HG02759 (cell line): ENCODE measurements at regions not wholly inside any gene's neighbourhood (a gene's known extent, or its start where the extent isn't known, plus 50 kb on each side); places are given as distances from the start of the nearest gene placed in this dataset.
"Not testable (repeated sequence)": the region's sequence is repeated elsewhere in the genome, so short reads cannot be mapped to it uniquely, and the experiment has no call there.

Experiments
- ATAC-seq: cut with Tn5 transposase; IDR thresholded peaks from one replicate; pipeline ENCODE4 v1.9.1; 2021; ENCODE audit warnings: mild to moderate bottlenecking, moderate library complexity; ENCODE audit not compliant: unreplicated experiment

DNA sequence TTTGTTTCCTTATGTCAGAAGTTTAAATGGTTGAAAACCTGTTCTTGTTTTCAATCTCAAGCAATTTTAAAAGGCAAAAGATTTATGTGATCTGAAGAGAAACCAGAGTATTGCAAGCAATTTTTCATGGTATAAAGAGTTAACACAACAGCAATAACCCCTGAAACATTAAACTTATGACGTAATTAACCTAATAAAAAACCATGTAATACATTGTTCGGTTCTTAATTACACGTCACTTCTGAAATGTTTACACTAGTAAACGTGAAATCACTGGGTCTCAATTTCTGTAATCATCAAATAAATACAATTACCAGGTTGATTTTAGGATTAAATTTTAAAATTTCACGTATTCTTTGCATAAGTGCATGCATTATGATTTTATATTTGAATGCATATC, 914.5 kb downstream of the NLGN4X start:
- ATAC-seq = no peak

DNA sequence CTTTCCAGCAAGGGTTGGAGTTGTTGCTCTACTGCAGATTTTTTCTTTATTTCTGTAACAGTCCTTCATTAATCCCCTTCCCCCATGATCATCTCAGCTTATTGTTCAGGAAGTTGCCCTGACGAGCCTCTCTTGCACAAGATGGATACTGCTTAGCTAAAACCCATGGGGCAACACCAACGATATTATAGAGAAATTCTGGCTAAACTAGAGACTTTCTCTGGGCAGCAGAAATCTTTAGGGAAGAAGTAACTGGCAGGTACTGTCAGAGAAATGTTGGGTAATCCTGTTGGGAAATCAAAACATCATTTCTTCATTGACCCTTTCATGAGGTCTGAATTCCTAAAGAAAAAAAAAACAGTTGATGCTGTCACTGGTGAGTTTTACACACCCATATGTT, 921.3 kb downstream of the NLGN4X start:
- no peak for ATAC-seq

DNA sequence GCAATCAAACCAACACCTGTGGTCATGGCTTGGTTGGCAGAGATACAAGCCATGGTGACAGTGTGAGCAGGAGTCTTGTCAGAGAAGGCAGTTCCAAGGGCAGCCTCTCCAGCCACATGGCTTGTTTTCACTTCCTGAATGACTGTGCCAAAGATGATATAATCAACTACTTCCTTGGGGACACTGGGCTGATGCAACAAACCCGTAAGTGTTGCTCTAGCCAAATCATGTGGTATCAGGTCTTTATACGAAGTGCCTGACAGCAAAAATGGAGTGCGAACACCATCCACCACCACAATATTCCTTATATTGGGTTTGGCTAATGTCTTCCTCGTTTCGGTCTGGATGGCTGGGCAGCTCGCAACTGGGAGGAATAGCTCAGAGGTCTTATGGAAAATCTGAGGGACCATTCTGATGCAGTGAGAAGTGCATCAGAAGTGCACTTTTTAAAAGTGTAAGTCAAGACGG, 922.0 kb downstream of the NLGN4X start:
- ATAC-seq = no peak

DNA sequence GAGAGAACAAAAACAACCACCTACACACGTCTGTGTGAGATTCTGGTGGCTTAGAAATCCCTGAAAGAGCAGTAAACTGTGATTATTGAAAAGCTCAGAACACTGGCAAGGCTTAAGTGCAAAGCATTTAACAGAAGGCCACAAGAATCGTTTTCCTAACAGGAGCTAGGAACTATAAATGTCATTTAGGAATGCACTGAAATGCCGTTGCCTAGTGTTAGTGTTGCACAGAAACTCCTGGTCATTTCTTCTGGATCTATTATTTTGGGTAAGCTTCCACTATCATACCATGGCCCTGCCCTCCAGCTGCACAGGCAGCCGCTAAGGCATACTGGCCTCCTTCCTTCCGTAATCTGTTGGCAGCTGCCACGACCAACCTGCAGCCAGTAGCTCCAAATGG, 923.2 kb downstream of the NLGN4X start:
- ATAC-seq = no peak

DNA sequence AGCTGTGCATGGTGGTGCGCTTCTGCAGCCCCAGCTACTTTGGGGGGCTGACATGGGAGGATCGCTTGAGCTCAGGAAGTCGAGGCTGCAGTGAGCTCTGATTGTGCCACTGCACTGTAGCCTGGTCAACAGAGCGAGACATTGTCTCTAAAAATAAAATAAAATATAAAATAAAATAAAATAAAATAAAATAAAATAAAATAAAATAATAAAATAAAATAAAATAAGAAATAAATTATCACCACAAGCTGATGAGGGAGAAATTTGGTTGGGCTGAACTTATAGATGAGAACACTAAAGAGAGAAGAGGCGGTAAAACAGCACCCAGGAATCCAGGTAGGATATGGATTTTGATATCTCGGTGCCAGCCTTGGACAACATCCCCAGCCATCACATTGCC, 933.7 kb downstream of the NLGN4X start:
- ATAC-seq = no peak

DNA sequence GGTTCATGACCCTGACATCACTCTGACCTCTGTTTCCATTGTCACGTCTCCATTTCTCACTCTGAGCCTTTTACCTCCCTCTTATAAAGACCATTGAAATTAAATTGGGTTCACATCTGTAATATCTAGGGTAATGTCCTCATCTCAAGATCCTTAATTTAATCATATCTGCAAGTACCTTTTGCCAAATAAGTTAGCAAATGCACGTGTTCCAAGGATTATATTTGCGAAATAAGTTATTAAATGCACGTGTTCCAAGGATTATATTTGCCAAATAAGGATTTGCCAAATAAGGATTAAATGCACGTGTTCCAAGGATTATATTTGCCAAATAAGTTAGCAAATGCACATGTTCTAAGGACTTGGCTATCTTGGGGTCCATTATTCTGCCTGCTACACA, 938.0 kb downstream of the NLGN4X start:
- no peak for ATAC-seq

DNA sequence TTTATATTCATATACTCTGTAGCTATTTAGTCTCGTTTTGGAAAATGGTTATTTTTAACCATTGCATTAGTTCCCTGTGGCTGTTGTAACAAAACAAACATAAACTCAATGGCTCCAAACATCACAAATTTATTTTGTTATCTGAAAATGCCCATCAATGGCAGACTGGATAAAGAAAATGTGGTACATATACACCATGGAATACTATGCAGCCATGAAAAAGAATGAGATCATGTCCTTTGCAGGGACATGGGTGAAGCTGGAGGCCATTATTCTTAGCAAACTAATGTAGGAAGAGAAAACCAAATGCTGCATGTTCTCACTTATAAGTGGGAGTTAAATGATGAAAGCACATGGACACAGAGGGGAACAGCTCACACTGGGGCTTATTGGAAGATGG, 938.7 kb downstream of the NLGN4X start:
- not testable (repeated sequence) for ATAC-seq

DNA sequence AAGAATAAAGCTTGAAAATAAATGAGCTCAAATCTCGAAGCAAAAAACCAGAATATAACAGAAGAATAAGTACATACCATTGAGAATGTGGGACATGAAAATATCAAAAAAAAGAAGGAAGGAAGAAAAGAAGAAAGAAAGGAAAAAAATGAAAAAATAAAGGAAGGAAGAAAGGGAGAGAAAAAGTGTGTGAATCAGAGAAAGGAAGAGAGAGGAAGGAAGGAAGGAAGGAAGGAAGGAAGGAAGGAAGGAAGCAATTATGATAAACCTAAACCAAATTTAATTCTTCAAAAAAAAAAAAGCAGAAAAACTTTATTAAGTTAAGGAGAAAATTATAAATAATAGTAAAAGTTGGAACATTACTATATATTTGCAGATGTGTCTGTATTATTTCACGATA, 949.8 kb downstream of the NLGN4X start:
- ATAC-seq = no peak

DNA sequence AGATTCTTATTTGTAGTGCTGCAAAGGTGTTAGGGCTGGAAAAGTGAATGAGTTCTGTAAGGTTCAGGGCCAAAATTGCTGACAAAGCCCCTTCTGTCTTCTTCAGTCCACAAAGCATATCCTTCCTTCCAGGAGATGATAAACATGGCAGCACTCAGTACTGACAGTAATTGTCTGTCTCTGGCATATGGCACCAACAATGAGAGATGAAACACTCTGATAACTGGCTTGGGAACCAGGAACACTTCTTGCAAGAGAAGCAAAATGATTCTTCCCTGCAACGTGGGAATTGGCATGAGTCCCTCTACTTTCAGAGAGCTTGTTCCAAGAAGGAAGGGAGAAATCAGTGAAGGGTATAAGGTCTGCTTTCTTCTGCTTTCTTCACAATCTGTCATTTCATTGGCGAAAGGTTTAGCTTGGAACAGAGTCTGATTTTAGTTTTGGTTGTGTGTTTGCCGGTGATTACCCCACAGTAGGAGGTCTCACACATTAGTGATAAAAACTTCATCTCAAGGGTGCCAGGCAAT, 963.3 kb downstream of the NLGN4X start:
- no peak for ATAC-seq

DNA sequence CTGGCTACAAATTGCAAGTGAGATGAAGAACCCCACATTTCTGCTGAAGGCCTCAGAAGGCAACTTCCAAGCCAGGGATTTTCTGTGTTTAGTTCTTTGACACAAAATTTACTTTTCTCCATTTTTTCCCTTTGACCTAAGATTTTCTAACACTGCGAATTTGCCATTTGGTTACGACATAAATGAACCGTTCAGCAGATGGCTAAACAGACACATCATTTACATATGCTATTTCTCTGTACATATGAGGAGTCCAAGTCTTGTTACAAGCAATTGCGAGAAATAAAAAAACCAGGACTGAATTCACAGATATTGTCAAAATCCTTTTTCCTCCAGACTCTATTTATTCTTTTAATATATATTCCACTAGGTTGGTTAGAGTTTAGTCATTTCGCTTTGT, 978.6 kb downstream of the NLGN4X start:
- no peak for ATAC-seq

DNA sequence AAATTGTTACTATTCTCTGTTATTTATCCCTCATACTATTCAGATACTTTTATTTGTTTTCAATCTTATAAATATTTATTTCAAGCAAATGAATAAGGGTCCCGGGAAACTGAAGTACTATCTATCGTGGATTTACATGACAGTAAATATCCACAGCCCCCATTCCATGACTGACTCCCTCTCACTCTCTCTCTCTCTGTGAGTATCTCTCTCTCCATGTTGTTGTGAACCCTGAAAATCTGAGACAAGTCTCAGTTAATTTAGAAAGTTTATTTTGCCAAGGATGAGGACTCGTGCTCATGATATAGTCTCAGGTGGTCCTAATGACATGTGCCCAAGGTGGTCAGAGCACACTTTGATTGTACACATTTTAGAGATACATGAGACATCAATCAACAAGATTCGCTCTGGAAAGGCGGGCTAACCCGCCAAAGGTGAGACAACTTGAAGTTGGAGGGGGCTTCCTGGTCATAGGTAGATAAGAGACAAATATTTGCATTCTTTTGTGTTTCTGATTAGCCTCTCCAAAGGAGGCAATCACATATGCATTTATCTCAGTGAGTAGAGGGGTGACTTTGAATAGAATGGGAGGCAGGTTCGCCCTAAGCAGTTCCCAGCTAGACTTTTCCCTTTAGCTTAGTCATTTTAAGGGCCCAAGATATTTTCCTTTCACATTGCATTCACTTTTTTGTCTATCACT, 986.4 kb downstream of the NLGN4X start:
- no peak for ATAC-seq

DNA sequence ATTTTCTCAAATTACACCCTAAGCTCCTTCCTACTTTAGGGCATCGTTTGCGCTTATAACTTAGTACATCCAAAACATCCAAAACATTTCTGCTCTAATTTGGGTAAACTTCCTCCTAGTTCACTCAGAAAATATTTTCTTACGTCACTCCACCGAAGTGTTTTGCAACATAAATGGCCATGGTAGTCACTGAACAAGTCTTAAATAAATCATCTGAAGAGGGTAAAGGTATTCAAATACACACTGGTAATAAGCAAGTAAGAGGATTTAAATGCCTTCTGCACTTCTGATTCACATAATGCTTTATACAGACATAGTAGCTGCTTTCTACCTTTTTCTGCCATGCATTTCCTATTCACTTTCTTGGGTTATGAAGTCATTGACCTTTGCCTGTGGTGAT, 991.9 kb downstream of the NLGN4X start:
- no peak for ATAC-seq

DNA sequence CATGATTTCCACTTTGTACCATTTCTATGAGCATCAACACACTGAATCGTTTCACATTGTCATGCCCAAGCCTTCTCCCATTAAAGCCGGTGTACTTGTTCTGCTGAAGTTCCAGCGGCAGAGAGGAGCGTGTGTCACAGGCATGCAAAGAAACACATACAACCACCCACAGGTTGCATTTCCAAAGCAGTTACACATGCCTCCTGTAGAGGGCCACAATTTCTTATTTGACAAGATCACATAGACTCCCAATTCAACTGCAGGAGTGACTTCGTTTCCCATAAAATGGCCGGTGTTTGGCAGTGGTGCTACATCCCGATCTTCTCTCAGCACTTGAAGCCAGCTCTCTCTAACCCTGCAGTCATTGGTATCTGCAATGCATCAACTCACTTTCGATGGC, 992.6 kb downstream of the NLGN4X start:
- no peak for ATAC-seq

DNA sequence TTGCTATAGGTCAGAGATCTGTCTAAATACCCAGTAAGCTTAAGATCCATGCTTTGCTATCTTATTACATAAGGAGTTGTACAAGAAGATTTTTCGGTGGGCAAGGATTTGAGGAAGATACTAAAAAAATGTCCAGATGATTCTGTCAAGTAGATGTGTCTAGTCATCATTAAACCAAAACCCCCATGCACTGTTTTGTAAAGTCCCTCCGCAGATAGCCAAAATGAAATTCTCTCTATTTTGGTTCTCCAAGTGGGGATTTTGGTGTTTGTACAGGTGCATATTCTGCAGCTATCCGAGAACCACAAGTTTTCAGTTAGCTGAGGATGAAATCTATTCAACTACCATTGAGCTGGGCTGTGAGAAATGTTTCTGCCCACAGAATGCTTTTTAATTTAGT, 994.8 kb downstream of the NLGN4X start:
- ATAC-seq = no peak

DNA sequence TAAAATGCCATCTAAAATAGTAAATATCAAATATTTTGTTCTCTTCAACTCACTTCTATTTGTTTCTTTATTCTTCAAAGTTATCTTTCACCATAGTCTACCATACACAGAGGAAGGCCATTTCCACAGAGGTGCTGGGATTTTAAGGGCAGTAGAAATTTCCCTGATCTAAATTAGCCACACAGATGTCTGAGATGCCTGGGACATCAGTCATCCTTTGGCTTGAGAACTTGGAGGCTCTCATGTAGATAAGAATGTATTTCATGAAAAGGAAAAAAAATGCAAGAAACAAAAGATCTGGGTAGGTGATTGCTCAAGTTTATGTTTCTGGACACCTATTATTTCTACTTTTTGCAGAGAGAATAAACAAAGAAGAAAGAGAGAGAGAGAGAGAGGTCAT, 1008.2 kb downstream of the NLGN4X start:
- no peak for ATAC-seq

DNA sequence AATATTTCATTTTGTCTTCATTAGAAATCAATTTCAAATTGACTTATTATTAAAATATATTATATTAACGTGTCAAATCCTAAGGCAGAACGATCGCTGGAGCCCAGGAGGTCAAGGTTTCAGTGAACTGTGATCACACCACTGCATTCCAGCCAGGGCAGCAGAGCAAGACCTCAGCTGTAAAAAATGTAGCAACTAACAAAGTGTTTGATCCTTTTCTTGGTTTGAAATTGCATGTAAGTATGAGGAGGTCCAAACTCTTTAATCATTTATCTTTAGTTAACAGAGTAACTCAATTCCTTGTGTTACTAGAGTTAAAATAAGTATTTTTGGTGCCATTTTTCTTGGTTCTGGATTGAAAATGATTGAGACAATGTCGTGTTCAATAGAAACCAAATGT, 1033.9 kb downstream of the NLGN4X start:
- ATAC-seq = no peak

DNA sequence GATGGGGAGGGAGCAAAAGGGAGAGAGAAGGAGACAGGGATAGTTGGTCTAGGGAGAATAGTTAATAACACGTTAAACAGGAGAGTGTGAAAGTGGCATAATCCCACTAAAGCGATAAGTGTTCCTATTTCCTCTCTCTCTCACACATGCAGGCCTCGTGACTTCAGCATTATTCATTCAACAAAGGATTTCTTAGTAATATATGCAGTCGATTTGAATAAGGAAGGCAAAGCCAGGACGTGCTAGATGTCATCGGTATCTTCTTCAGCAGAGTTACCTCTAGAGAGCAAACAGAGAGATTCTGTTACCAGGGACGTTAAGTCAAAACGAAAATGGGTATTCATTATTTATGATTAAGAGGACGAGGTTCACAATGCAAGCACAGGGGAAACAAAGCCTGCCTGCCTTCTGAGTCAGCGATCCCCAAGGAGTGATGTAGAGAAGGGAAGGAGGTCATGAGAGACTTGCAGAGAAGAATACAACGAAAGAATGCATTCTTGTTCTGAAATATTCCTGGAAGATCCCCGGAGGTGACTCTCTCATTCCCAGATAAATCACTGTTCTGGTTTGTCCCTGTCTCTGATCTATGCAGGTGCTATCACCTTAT, 1048.4 kb downstream of the NLGN4X start:
- no peak for ATAC-seq

DNA sequence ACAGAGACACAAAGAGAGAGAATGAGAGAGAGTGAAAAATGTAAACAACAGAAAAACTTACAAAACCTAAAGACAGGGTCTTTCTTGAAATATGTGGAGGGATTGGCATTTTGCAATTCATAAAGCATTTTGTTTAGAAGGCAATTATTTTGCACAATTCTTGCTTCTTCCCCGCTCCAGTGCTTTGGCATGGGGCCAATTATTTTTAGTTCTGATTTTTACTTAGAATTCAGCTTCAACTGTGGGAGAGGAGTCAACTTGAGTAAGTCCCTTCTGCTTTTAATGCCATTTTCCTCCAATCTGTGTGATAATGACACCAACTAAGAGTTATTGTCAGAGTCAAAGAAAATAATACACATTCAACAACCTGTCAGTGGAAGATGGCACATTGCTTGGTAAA, 1051.9 kb downstream of the NLGN4X start:
- ATAC-seq = no peak

DNA sequence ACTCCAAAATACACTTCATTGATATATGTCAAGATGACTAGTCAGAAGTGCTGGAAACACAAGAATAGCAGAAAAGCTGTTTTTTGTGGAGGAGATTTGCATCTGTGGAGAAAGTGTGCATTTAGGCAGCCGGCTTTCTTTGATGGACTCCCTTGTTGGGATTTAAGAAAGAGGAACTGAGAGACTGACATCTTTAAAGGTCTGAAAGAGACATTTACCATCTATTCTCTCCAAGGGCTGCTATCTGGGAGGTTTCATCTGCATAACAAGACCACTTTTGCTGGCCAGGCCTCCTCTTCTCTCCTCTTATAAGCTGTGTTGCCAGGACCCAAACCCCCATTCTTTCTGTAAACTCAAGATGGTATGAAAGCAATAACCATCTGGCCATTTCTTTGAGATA, 1065.0 kb downstream of the NLGN4X start:
- ATAC-seq = no peak

DNA sequence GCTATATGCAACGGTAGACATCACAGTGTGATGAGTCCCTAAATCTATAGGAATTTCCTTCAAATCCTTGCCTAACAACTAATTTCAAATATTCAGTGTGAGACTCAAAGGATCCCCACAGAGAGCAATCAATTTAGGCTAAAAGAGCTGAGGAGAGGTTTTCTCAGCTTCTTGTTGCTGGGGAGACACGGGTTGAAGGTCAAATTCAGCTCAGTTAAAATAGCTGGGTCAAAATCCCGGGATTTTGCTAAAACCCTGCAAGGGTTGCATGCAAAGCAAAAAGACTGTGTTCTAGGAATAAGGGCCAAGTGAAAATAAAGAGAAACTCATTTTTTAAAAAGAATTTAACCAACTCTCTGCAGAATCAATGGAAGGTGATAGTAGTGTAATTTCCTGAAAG, 1073.4 kb downstream of the NLGN4X start:
- no peak for ATAC-seq

DNA sequence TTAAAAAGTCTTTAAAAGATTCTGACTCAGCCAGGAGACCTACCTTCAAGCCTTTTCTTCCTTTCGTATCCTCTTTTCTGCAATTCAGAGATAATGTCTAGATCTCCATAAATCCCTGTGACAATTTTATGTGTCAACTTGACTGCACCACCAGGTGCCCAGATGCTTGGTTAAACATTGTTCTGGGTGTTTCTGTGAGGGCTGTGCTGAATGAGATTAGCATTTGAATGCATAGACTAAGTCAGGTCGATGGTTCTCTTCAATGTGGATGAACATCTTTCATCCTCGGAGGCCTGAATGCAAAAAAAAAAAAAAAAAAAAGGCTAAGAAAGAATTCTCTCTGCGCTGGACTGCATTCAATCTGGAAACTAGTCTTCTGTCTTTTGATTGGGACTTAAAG, 1082.7 kb downstream of the NLGN4X start:
- no peak for ATAC-seq

DNA sequence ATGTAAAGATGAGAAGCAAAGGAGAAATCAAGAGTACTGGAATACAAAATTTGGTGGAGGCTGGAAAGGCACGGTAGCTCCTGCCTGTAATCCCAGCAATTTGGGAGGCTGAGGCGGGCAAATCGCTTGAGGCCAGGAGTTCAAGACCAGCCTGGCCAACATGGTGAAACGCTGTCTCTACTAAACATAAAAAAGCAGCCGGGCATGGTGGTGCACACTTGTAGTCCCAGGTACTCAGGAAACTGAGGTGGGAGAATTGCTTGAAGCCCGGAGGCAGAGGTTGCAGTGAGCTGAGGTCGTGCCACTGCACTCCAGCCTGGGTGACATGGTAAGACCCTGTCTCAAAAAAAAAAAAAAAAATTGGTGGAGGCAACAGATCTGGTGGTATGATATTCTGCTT, 1086.0 kb downstream of the NLGN4X start:
- ATAC-seq = no peak
